NCI-H2107 (cell line): ENCODE measurements at regions not wholly inside any gene's neighbourhood (a gene's known extent, or its start where the extent isn't known, plus 50 kb on each side); places are given as distances from the start of the nearest gene placed in this dataset.
"Not testable (repeated sequence)": the region's sequence is repeated elsewhere in the genome, so short reads cannot be mapped to it uniquely, and the experiment has no call there.

ENCODE experiments used
- DNase-seq: peaks from one replicate; lab custom pipeline; 2025; lab: John Stamatoyannopoulos, UW

- not testable (repeated sequence) for DNase-seq
Measured at GRCh38 chr4:67412153-67412712, 133.1 kb downstream of the CENPC start.

- no peak for DNase-seq
Measured at GRCh38 chr4:67403342-67403741, 142.0 kb downstream of the CENPC start.

- DNase-seq: no peak
Measured at GRCh38 chr4:67401902-67402301, 143.4 kb downstream of the CENPC start.

GRCh38 chr4:67397931-67398330 is 147.4 kb downstream of the CENPC start:
- no peak for DNase-seq

DNA sequence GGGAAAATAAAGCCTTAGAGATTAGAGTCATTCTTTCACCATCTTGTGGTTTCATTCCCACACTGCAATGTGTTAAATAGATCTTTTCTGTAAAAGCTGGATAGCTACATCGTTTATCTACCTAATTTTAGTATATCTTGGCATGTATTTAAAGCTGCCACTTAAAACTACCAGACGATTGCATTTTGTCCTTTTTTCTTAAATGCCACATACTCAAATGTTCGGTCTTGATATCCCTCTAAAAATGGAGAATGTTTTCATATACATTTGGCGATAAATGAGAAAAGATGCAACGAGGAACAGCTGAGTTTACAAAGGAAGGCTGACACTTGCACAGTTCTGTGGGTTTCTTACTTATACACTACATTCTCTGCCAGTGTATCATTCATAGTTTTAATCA is 148.3 kb downstream of the CENPC start:
- DNase-seq: no peak

DNA sequence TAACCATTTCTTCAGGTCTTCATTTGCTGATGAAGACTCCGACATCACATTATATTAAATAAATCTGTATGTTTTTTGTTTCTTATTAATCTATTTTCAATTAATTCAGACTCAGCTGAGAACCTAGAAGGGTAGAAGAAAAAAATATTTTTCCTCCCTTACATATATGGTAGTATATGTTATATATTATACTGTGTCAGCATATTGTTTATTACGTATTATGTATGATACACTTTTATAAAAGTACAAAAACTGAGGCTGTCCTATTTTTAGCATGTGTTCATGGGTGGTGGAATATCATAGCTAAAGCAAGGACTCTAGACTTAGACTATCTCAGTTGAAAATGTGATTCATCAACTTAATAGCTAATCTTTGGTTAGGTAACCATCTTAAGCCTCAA is 149.3 kb downstream of the CENPC start:
- DNase-seq: no peak

GRCh38 chr4:67394879-67395278 is 150.4 kb downstream of the CENPC start:
- DNase-seq: no peak

- no peak for DNase-seq
Measured at GRCh38 chr4:67393699-67394281, 151.5 kb downstream of the CENPC start.

DNA sequence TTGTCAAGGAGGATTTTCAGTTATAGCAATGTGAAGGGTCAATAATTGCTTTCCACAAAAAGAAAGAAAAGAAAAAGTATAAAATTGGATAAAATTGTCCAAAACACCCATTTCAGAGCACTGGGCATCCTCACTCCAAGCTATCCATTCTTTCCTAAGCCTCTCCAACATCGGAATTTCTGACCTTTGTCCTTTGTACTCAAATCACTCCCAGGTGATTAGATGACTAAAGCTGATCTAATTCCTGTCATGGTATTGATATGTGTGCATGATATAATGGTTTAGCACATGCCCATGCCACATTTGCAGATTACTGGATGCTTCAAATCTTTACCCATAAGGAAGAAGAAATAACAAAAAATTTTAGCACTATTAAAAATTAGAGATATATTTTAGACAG is 152.3 kb downstream of the CENPC start:
- DNase-seq: no peak

- DNase-seq: not testable (repeated sequence)
Measured at GRCh38 chr4:67381406-67381804, 163.9 kb downstream of the CENPC start.

GRCh38 chr4:67380702-67381405 is 164.4 kb downstream of the CENPC start:
- DNase-seq: not testable (repeated sequence)

DNA sequence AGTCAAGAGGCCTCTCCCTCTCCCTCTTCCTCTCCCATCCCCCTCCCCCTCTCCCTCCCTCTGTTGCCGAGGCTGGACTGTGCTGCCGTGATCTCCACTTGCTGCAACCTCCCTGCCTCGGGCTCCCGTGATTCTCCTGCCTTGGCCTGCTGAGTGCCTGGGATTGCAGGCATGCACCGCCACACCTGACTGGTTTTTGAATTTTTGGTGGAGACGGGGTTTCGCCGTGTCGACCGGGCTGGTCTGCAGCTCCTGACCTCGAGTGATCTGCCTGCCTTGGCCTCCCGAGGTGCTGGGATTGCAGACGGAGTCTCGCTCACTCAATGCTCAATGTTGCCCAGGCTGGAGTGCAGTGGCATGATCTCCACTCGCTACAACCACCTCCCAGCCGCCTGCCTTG is 165.1 kb downstream of the CENPC start:
- no peak for DNase-seq

GRCh38 chr4:67375291-67375690 is 170.0 kb downstream of the CENPC start:
- DNase-seq: no peak

DNA sequence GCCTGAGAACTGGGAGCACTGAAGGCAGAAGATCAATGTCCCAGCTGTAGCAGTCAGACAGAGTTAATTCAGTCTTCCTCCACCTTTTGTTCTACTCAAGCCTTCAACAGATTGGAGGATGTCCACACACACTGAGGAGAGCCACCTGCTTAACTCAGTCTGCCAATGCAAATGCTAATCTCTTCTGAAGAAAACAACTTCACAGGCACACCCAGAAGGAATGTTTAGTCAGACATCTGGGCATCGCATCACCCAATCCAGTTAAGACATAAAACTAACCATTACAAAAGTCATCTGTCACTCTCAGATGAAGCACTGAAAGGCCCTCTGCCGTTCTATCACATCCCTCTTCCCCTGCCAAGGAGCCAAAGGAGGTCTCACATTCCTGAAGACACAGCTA is 173.7 kb downstream of the CENPC start:
- DNase-seq: no peak

DNA sequence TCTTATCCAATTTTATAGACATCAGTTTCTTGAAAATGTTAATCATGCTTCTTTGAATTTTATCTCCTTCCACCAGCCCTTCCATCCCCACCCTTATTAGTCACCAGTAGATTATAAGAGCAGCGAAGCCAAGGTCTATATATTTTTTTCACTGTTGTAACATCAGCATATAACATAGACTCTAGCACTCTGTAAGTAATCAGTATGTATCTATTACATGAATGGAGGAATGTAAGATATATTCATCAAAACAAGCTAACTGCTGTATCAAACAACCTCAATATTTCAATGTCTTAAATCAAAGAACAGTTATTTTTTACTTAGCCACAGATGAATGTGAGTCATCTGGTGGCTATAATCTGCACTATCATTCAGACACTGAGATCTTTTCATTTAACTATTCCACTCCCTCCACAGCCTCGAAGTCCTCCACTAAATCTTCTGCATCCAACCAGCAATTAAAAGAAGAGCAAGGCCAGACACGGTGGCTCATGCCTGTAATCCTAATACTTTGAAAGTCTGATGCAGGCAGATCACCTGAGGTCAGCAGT is 178.9 kb downstream of the CENPC start:
- DNase-seq: no peak

GRCh38 chr4:67365661-67366245 is 179.6 kb downstream of the CENPC start:
- DNase-seq: no peak

- no peak for DNase-seq
Measured at GRCh38 chr4:67355806-67356205, 189.5 kb downstream of the CENPC start.

DNA sequence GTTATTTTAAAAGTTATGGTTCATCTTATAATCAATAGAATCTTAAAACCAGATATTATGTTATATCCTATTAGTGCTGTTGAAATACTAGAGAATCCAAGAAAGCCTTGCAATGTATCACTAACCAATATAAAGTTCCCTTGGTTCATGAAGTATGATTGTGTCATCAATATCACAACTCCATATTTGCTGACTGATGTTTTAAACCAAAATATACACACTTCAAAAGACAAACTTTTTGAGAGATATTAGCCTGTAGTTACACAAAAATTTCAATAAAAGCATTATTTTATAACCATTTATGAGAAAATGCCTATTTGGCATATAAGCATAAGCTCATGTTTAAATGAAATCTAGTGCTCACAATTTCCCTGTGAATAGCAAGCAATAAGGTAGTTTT is 198.6 kb downstream of the CENPC start:
- no peak for DNase-seq

DNA sequence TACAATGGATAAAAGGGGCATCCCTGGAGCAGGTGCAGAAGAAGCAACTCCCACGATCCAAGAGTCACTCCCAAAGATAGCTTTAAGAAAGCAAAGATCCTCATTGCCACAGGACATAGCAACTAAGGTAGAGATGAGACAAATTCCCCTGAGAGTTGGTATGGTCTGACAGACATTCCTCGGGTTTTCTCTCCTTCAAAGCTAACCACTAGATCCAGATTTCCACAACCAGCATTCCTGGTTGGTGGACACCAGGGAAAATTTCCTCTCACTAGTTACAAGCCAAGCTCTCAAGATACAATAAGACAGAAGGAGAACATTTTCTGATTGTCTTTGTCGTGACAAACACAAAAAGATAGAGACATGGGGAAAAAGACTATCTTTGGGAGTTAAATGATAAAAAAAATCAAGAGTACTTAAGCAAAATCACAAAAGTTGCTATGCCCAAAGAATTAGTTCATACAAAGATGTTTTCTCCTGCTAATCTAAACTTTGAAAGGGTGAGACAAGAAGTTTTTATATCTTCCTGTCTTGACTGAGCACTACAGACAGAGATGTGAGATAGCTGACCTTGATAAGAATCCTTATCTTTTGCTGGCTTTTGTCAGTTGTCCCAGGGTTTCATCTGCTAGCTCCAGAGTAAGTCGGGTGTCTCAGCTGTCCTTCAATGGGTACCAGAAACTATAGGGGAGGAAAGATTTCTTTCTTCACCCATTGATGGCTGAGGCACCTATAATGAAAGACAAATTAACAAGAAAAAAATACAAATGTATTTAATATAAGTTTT is 200.5 kb downstream of the CENPC start:
- no peak for DNase-seq

DNA sequence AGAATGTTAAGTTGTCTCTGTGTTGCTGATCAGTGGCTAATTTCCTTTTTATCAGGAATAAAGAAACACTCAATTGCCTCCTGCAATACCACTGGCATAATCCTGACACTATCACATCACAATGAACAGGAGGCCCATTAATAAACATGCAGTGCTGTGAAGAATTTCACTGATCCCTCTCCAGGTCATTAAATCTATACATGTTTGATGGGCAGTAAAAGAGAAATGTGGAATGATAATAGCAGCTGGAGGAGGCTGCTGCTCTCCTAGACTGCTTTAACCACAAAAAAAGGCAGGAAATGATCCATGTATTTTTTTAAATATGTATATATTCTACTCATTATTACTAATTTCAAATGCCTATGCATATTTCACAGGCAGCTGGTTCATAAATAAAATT is 202.1 kb downstream of the CENPC start:
- no peak for DNase-seq

DNA sequence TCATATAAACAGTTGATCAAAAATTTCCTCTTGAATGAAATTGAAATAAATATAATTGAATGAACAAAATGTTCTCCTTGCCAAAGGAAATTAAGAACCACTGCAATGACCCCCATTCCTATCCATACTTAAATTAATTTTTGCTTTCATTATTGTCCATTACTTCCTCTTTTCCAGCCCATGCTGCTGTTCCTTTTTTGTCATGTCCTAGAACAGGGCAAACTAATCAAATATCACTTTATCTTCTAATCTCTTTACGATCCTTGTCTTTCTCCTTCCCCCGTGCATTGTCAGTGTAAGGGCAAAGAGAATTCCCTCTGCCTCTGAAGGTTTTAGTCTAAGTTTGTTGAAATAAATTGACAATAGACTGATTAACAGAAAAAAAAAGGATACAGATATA is 203.0 kb downstream of the CENPC start:
- no peak for DNase-seq

- no peak for DNase-seq
Measured at GRCh38 chr4:67333664-67334063, 211.6 kb downstream of the CENPC start.
